ENCODE measurements at regions not wholly inside any gene's neighbourhood (a gene's known extent, or its start where the extent isn't known, plus 50 kb on each side); places are given as distances from the start of the nearest gene placed in this dataset.
A peak's percentile ranks its signal among the peaks of the same experiment; 100 is the strongest.
"Not testable (repeated sequence)": the region's sequence is repeated elsewhere in the genome, so short reads cannot be mapped to it uniquely, and the experiment has no call there.

GRCh38 chr12:127130506-127131124 is 1136.4 kb upstream of the TMEM132C start:
- no peak overlapping the region for H3K4me3 Mint-ChIP-seq
- Histone ChIP-seq H3F3A (ENCODE audit: low read depth) (no peaks in the 10 kb centered on the region), H3K36me3 (no peaks in the 10 kb centered on the region), H3K27me3 (no peaks in the 10 kb centered on the region), H4K20me1 (ENCODE audit: low read depth) (no peaks in the 10 kb centered on the region), H2AFZ (replicated peaks) (no peak overlapping the region), H3K9me3 (ENCODE audit: low read depth) (no peaks in the 10 kb centered on the region), H3K4me2 (no peak overlapping the region), H3K27ac (no peak overlapping the region), H3K79me2 (ENCODE audit: low read depth) (no peaks in the 10 kb centered on the region), H3K9ac (no peak overlapping the region), H3K4me1 (no peaks in the 10 kb centered on the region), H3K4me3 (no peak overlapping the region)
- H3K4me1 Mint-ChIP-seq, result peaks cover 9% of the 10 kb centered on the region
- no peak overlapping the region for H3K27ac Mint-ChIP-seq
- TF ChIP-seq EZH2phosphoT487 (IDR thresholded peaks at IDR 0.05), result no peak
- no peak for TF ChIP-seq EZH2 (IDR thresholded peaks at IDR 0.05)
- DNase-seq (ENCODE audit: low spot score), result no peak
- H3K9me3 Mint-ChIP-seq, result no peaks in the 10 kb centered on the region
- H3K36me3 Mint-ChIP-seq, result no peaks in the 10 kb centered on the region
- H3K27me3 Mint-ChIP-seq (ENCODE audit: insufficient read depth, low read depth), result peaks cover 6% of the 10 kb centered on the region

DNA sequence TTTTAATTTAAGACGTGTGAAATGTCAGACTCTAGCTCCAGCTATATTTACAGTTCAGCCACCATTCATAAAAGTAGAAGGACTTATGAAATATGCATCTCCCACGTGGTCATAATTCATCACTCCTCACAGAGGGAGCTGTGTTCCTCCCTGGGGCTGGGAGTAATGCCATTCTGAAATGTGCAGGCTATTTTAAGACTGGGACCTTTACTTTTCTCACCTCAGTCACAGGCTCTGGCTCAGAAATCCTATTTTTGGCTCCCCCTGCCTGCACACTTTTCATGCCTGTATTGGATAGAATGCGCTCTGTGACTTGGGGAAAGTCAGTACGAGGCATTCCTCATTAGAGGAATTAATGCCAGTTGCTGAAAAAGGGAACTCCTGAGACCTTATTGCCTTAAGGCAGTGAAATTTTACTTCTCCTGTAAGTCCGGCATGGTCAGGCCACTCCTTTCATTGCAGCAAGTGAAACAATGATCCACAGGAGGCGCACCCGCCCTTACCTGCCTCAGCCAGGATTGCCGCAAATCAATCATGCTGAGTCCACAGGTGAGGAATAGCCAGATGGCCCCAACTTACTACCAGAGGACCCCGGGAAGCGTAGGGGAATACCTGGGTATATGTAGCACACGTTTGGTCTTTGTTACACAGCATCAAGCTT is 1133.2 kb upstream of the TMEM132C start:
- Histone ChIP-seq H3K9me3 (ENCODE audit: low read depth) (no peaks in the 10 kb centered on the region), H3K4me1 (no peaks in the 10 kb centered on the region), H3F3A (ENCODE audit: low read depth) (no peaks in the 10 kb centered on the region), H3K27me3 (no peaks in the 10 kb centered on the region), H4K20me1 (ENCODE audit: low read depth) (no peaks in the 10 kb centered on the region), H3K4me2 (no peak overlapping the region), H2AFZ (replicated peaks) (no peak overlapping the region), H3K9ac (no peak overlapping the region), H3K79me2 (ENCODE audit: low read depth) (no peaks in the 10 kb centered on the region), H3K27ac (no peak overlapping the region), H3K36me3 (no peaks in the 10 kb centered on the region), H3K4me3 (no peak overlapping the region)
- H3K4me1 Mint-ChIP-seq, result peaks cover 5% of the 10 kb centered on the region
- H3K27me3 Mint-ChIP-seq (ENCODE audit: insufficient read depth, low read depth), result peaks cover 6% of the 10 kb centered on the region
- no peak for DNase-seq (ENCODE audit: low spot score)
- no peak for TF ChIP-seq EZH2phosphoT487 (IDR thresholded peaks at IDR 0.05)
- no peak for TF ChIP-seq CTCF (IDR thresholded peaks at IDR 0.05)
- no peak overlapping the region for H3K4me3 Mint-ChIP-seq
- H3K36me3 Mint-ChIP-seq, result no peaks in the 10 kb centered on the region
- H3K27ac Mint-ChIP-seq, result no peak overlapping the region
- peaks cover under 1% of the 10 kb centered on the region for H3K9me3 Mint-ChIP-seq

GRCh38 chr12:127140864-127141484 is 1126.0 kb upstream of the TMEM132C start:
- H3K9ac ChIP-seq, H3K27ac Mint-ChIP-seq: not testable (repeated sequence)

GRCh38 chr12:127143020-127143419 is 1124.0 kb upstream of the TMEM132C start:
- no peaks in the 10 kb centered on the region for H3K36me3 ChIP-seq
- no peaks in the 10 kb centered on the region for H3K27me3 ChIP-seq
- H3K36me3 Mint-ChIP-seq, result no peaks in the 10 kb centered on the region
- H3K9me3 ChIP-seq (ENCODE audit: low read depth), result no peaks in the 10 kb centered on the region
- H3K27me3 Mint-ChIP-seq (ENCODE audit: insufficient read depth, low read depth), result peaks cover 5% of the 10 kb centered on the region
- peak overlapping the region; percentile 26 for H3K4me3 ChIP-seq
- no peaks in the 10 kb centered on the region for H4K20me1 ChIP-seq (ENCODE audit: low read depth)
- DNase-seq (ENCODE audit: low spot score), result peak; percentile 90
- H3K4me1 ChIP-seq, result peaks cover 13% of the 10 kb centered on the region
- no peak overlapping the region for H3K27ac ChIP-seq
- no peak overlapping the region for H3K9ac ChIP-seq
- TF ChIP-seq EZH2 (IDR thresholded peaks at IDR 0.05) (no peak), CTCF (IDR thresholded peaks at IDR 0.05) (no peak), EZH2phosphoT487 (IDR thresholded peaks at IDR 0.05) (no peak)
- peak overlapping the region; percentile 65 for H2AFZ ChIP-seq (replicated peaks)
- H3K27ac Mint-ChIP-seq, result no peak overlapping the region
- H3K4me2 ChIP-seq, result peak overlapping the region; percentile 67
- no peaks in the 10 kb centered on the region for H3K79me2 ChIP-seq (ENCODE audit: low read depth)
- H3K4me3 Mint-ChIP-seq, result no peak overlapping the region
- H3K4me1 Mint-ChIP-seq, result peaks cover 9% of the 10 kb centered on the region
- H3F3A ChIP-seq (ENCODE audit: low read depth), result no peaks in the 10 kb centered on the region
- peaks cover 3% of the 10 kb centered on the region for H3K9me3 Mint-ChIP-seq

More at GRCh38 chr12:127140864-127141484, 1126.0 kb upstream of the TMEM132C start:
- H3F3A ChIP-seq (ENCODE audit: low read depth); H3K36me3 ChIP-seq; H3K79me2 ChIP-seq (ENCODE audit: low read depth); H3K27me3 Mint-ChIP-seq (ENCODE audit: insufficient read depth, low read depth); H3K9me3 ChIP-seq (ENCODE audit: low read depth); H3K4me2 ChIP-seq; DNase-seq (ENCODE audit: low spot score); H4K20me1 ChIP-seq (ENCODE audit: low read depth); H3K4me1 Mint-ChIP-seq; H3K9me3 Mint-ChIP-seq; H3K27ac ChIP-seq; H3K27me3 ChIP-seq; H3K4me3 ChIP-seq; H3K4me3 Mint-ChIP-seq; H2AFZ ChIP-seq (replicated peaks); H3K36me3 Mint-ChIP-seq: not testable (repeated sequence)
- H3K4me1 ChIP-seq, result peaks cover 13% of the 10 kb centered on the region
